Hepatocyte (in vitro differentiated cells): ENCODE measurements at regions not wholly inside any gene's neighbourhood (a gene's known extent, or its start where the extent isn't known, plus 50 kb on each side); places are given as distances from the start of the nearest gene placed in this dataset.

Experiments used
- DNase-seq: peaks from one replicate; pipeline ENCODE4 v3.0.0-alpha.2; 2016; ENCODE audit warnings: low spot score
- H2AFZ ChIP-seq: fragments of 200-600 bp; sonication (generic); 2 replicates; pipeline ENCODE4 v1.6.0; 2016; ENCODE audit warnings: antibody characterized with exemption, mild to moderate bottlenecking
- H3K27ac ChIP-seq: fragments of 200-600 bp; sonication (generic); 2 replicates; pipeline ENCODE4 v1.5.1; 2016; ENCODE audit warnings: mild to moderate bottlenecking
- H3K27me3 ChIP-seq: fragments of 200-600 bp; sonication (generic); 2 replicates; pipeline ENCODE4 v1.6.1; 2016
- H3K36me3 ChIP-seq: fragments of 200-600 bp; sonication (generic); replicated peaks from 2 replicates; pipeline ENCODE4 v1.5.1; 2016; ENCODE audit warnings: low read depth; ENCODE audit not compliant: insufficient read depth
- H3K4me1 ChIP-seq: fragments of 200-600 bp; sonication (generic); 2 replicates; pipeline ENCODE4 v1.5.1; 2016; ENCODE audit warnings: mild to moderate bottlenecking, moderate library complexity; ENCODE audit not compliant: insufficient read depth
- H3K4me2 ChIP-seq: fragments of 200-600 bp; sonication (generic); 2 replicates; pipeline ENCODE4 v1.6.0; 2016
- H3K4me3 ChIP-seq: fragments of 200-600 bp; sonication (generic); 2 replicates; pipeline ENCODE4 v1.5.1; 2016; ENCODE audit warnings: mild to moderate bottlenecking
- H3K79me2 ChIP-seq: fragments of 200-600 bp; sonication (generic); 2 replicates; pipeline ENCODE4 v1.6.0; 2017; ENCODE audit warnings: mild to moderate bottlenecking
- H3K9me2 ChIP-seq: fragments of 200-600 bp; sonication (generic); replicated peaks from 2 replicates; pipeline ENCODE4 v1.6.0; 2017; ENCODE audit warnings: mild to moderate bottlenecking; ENCODE audit not compliant: insufficient read depth
- H3K9me3 ChIP-seq: fragments of 200-600 bp; sonication (generic); 2 replicates; pipeline ENCODE4 v1.5.1; 2016; ENCODE audit warnings: low read depth, mild to moderate bottlenecking
- H4K20me1 ChIP-seq: fragments of 200-600 bp; sonication (generic); 2 replicates; pipeline ENCODE4 v1.6.0; 2016; ENCODE audit warnings: mild to moderate bottlenecking; ENCODE audit not compliant: insufficient read depth, poor library complexity, severe bottlenecking
- CTCF ChIP-seq: fragments of 200-600 bp; sonication (generic); IDR thresholded peaks from 2 replicates; pipeline ENCODE4 v1.5.1; 2016; ENCODE audit warnings: antibody characterized with exemption, mild to moderate bottlenecking; ENCODE audit not compliant: poor library complexity
- EZH2 ChIP-seq: fragments of 200-600 bp; sonication (generic); IDR thresholded peaks from 2 replicates; pipeline ENCODE4 v1.6.1; 2016; ENCODE audit warnings: antibody characterized with exemption, mild to moderate bottlenecking, borderline replicate concordance
- EZH2phosphoT487 ChIP-seq: fragments of 200-600 bp; sonication (generic); IDR thresholded peaks from one replicate; pipeline ENCODE4 v1.6.1; 2018; ENCODE audit warnings: antibody characterized with exemption, mild to moderate bottlenecking, low read depth, moderate library complexity; ENCODE audit not compliant: unreplicated experiment, severe bottlenecking
- WGBS: methylation state at CpG from one replicate; pipeline ENCODE4 v1.1.6; 2016; ENCODE audit warnings: low lambda C conversion rate; ENCODE audit errors: missing lambda C conversion rate; 5-methylcytosine and 5-hydroxymethylcytosine counted together

- H3K9me3 ChIP-seq = no peaks in the 10 kb centered on the region
- no peaks in the 10 kb centered on the region for H3K4me1 ChIP-seq
- H3K36me3 ChIP-seq = no peaks in the 10 kb centered on the region
- H3K79me2 ChIP-seq = no peaks in the 10 kb centered on the region
- H3K9me2 ChIP-seq = no peaks in the 10 kb centered on the region
- H3K27ac ChIP-seq = no peak overlapping the region
- TF ChIP-seq CTCF = no peak
- no peak for TF ChIP-seq EZH2phosphoT487
- no peak for TF ChIP-seq EZH2
- H4K20me1 ChIP-seq = no peaks in the 10 kb centered on the region
- H2AFZ ChIP-seq = no peak overlapping the region
- no peak for DNase-seq
- no peak overlapping the region for H3K4me2 ChIP-seq
- no peaks in the 10 kb centered on the region for H3K27me3 ChIP-seq
- no peak overlapping the region for H3K4me3 ChIP-seq
- WGBS = 95% methylated on average over 11 of the region's 11 CpGs
Measured at GRCh38 chr16:6377956-6378355, 954.7 kb upstream of the RBFOX1 start.

- Histone ChIP-seq H3K9me3 (no peaks in the 10 kb centered on the region), H4K20me1 (no peaks in the 10 kb centered on the region), H3K27ac (no peak overlapping the region), H3K9me2 (no peaks in the 10 kb centered on the region), H3K36me3 (no peaks in the 10 kb centered on the region), H3K4me2 (peak overlapping the region; percentile 46), H2AFZ (no peak overlapping the region), H3K4me1 (no peaks in the 10 kb centered on the region), H3K4me3 (no peak overlapping the region), H3K79me2 (no peaks in the 10 kb centered on the region), H3K27me3 (no peaks in the 10 kb centered on the region)
- TF ChIP-seq CTCF (no peak), EZH2phosphoT487 (no peak), EZH2 (no peak)
- WGBS = 51% methylated on average over 8 of the region's 8 CpGs
- DNase-seq = peak; percentile 21
Measured at GRCh38 chr16:6375465-6376075, 957.1 kb upstream of the RBFOX1 start.

- Histone ChIP-seq H2AFZ (no peak overlapping the region), H3K9me2 (no peaks in the 10 kb centered on the region), H3K27ac (no peak overlapping the region), H3K4me2 (peak overlapping the region; percentile 46), H3K4me3 (no peak overlapping the region), H3K36me3 (no peaks in the 10 kb centered on the region), H4K20me1 (no peaks in the 10 kb centered on the region), H3K79me2 (no peaks in the 10 kb centered on the region), H3K9me3 (no peaks in the 10 kb centered on the region), H3K4me1 (no peaks in the 10 kb centered on the region), H3K27me3 (no peaks in the 10 kb centered on the region)
- 13% methylated on average over 3 of the region's 3 CpGs for WGBS
- TF ChIP-seq CTCF = no peak
- TF ChIP-seq EZH2phosphoT487 = no peak
- TF ChIP-seq EZH2 = no peak
- DNase-seq = no peak
Measured at GRCh38 chr16:6374821-6375220, 957.8 kb upstream of the RBFOX1 start.
